ENCODE measurements at regions not wholly inside any gene's neighbourhood (a gene's known extent, or its start where the extent isn't known, plus 50 kb on each side); places are given as distances from the start of the nearest gene placed in this dataset.
"Not testable (repeated sequence)": the region's sequence is repeated elsewhere in the genome, so short reads cannot be mapped to it uniquely, and the experiment has no call there.

DNA sequence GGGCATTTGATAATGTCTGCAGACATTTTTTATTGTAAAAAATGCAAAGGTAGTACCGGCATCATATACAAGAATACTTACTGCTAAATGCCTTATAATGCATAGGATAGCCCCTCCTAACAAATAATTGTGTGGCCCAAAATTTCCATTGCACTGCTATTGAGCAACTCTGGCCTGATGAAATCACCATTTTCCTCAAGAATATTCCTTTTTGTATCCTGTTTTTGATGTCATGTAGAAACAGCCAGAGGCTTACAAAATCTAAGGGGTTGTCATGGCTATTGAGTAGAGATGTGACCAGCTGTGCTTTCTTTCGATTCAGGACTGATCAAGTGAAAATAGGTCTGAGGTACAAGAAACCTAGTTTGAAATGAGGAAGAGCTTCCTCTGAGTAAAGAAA, 854.3 kb downstream of the KCNA4 start:
- DNase-seq (ENCODE audit: low read depth in 2 of 2) = peak; percentile 36 to 48
- TF ChIP-seq, protein P1, sequence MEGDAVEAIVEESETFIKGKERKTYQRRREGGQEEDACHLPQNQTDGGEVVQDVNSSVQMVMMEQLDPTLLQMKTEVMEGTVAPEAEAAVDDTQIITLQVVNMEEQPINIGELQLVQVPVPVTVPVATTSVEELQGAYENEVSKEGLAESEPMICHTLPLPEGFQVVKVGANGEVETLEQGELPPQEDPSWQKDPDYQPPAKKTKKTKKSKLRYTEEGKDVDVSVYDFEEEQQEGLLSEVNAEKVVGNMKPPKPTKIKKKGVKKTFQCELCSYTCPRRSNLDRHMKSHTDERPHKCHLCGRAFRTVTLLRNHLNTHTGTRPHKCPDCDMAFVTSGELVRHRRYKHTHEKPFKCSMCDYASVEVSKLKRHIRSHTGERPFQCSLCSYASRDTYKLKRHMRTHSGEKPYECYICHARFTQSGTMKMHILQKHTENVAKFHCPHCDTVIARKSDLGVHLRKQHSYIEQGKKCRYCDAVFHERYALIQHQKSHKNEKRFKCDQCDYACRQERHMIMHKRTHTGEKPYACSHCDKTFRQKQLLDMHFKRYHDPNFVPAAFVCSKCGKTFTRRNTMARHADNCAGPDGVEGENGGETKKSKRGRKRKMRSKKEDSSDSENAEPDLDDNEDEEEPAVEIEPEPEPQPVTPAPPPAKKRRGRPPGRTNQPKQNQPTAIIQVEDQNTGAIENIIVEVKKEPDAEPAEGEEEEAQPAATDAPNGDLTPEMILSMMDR (IDR thresholded peaks at IDR 0.05; ENCODE audit: low read depth, low read length) = no peak
- no peak overlapping the region for H3K4me3 ChIP-seq (replicated peaks in 1 of 2; ENCODE audit: low read depth in 2 of 2, low read length in 2 of 2)

DNA sequence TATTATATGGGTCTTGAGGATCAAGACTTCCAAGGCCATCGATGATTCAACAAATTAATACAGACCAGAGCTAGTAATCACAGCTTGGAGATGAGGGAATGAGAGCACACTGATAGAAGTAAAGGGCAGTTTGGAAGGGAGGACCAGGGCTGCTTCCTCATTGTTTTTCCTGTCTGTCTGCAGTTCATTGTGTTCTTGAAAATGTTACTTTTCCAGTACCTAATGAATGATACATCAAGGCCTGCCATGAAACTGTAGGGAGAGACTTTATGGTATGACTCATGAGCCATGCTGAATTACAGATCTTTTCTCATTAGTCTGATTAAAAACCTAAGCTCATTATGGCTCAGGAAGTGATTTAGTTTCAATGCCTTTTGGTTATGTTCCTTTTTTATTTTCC, 855.6 kb downstream of the KCNA4 start:
- TF ChIP-seq, protein P1 (IDR thresholded peaks at IDR 0.05; ENCODE audit: low read depth, low read length) = no peak
- peak in 1 of 2 donors; percentile 58 for DNase-seq (ENCODE audit: low read depth in 2 of 2)
- no peak overlapping the region for H3K4me3 ChIP-seq (replicated peaks in 1 of 2; ENCODE audit: low read depth in 2 of 2, low read length in 2 of 2)

DNA sequence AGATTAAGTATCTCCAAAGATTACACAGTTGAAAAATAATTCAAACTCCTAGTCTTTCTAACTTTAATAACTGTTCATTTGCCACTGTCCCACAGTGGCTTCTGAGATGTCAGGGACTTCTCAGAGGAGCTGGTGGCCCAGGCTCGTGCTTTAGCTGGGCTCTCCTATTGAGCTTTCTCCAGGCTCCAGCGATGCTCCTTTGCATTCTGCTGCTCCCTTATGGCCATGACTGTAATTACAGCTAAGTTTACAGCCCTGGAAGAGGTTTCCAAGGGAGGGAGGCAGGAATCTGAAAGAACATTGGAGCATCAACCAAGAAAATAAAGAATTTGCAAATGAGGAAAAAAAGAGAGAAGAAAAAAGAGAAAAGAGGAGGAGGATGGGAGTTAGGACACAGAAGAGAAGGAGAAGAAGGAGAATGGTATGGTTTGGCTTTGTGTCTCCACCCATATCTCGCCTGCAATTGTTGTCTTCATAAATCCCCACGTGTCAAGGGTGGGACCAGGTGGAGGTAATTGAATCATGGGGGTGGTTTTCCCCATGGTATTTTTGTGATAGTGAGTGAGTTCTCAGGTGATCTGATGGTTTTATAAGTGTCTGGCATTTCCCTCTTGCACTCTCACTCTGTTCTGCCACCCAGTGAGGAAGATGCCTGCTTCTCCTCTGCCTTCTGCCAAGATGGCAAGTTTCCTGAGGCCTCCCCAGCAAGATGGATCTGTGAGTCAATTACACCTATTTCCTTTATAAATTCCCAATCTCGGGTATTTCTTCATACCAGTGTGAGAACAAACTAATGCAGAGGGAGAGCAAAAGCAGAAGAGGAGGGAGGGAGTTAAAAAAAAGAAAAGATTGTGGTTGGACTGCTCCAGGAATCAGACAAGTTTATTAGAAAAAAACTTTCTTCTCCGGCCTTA, 857.0 kb downstream of the KCNA4 start:
- DNase-seq (ENCODE audit: low read depth in 2 of 2) = peak; percentile 82 to 91
- no peak overlapping the region for H3K4me3 ChIP-seq (replicated peaks in 1 of 2; ENCODE audit: low read depth in 2 of 2, low read length in 2 of 2)
- TF ChIP-seq, protein P1 (IDR thresholded peaks at IDR 0.05; ENCODE audit: low read depth, low read length) = peak; percentile 78

DNA sequence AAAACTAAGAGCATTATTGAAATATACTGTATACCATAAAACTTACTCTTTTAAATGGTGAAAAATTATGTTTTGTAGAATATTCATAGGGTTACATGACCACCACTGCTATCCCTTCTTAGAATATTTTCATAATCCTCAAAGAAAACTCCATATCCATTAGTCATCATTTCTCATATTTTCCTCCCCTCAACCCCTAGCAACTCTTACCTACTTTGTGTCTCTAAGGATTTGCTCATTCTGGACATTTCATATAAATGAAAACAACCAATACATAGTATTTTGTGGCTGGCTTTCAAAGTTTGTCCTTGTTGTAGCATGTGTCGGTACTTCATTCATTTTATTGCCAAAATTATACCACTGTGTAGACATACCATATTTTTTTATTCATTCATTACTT, 863.8 kb downstream of the KCNA4 start:
- DNase-seq (ENCODE audit: low read depth in 2 of 2) = peak in 1 of 2 donors; percentile 89
- no peak overlapping the region for H3K4me3 ChIP-seq (replicated peaks in 1 of 2; ENCODE audit: low read depth in 2 of 2, low read length in 2 of 2)
- TF ChIP-seq, protein P1 (IDR thresholded peaks at IDR 0.05; ENCODE audit: low read depth, low read length) = no peak

DNA sequence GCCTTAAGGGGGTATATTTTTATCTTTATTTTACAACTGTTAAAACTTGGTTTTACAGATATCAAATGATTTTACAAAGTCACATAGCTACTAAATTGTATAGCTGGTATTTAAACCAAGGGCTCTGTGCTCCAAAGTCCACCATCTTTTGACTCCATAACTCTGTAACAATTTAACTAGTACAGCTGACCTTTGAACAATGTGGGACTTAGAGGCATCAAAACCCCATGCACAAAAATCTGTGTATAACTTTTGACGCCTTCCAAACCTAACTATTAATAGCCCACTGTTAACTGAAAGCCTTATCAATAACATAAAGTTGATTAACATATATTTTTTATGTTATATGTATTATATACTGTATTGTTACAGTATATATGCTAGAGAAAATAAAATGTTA, 874.3 kb downstream of the KCNA4 start:
- H3K4me3 ChIP-seq (replicated peaks in 1 of 2; ENCODE audit: low read depth in 2 of 2, low read length in 2 of 2); DNase-seq (ENCODE audit: low read depth in 2 of 2): not testable (repeated sequence)

DNA sequence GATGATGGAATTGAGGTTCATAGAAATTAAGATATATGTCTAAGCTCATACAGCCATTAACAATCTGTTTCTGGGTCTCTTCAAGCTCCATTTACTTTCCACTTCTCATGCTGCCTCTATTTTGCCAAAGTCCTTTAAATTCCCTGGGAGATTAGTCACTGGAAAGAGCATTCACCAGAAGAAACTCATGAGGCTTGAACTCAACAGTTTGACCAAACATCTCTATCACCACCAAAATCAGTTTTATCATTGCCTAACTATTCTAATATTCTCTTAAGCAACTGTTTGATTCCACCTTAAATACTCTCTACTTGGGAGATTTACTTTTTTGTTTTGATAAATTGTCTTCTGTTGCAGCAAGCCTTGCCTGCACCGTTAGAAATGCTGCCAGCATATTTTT, 881.3 kb downstream of the KCNA4 start:
- TF ChIP-seq, protein P1 (IDR thresholded peaks at IDR 0.05; ENCODE audit: low read depth, low read length) = no peak
- peak; percentile 5 to 61 for DNase-seq (ENCODE audit: low read depth in 2 of 2)
- H3K4me3 ChIP-seq (replicated peaks in 1 of 2; ENCODE audit: low read depth in 2 of 2, low read length in 2 of 2) = no peak overlapping the region

DNA sequence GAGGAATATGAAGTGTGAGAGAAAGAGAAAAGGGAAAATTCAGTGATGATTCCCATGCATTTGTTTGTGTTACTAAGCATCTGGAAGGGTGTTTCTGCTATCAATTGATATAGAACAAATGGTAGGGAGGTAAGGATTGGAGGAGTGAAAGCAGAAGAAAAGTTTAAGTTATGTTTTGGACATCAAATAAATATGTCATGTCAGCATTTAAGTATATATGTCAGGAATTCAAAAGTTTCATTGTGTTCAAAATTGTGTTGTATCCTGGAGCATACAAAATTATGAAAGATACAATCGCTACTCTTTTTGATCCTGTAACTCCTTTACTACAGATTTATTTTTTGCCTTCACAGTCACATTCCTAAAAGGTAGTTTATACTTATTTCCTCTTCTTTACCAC, 885.8 kb downstream of the KCNA4 start:
- TF ChIP-seq, protein P1 (IDR thresholded peaks at IDR 0.05; ENCODE audit: low read depth, low read length) = no peak
- no peak overlapping the region for H3K4me3 ChIP-seq (replicated peaks in 1 of 2; ENCODE audit: low read depth in 2 of 2, low read length in 2 of 2)
- DNase-seq (ENCODE audit: low read depth in 2 of 2) = no peak
